ENCODE measurements at regions not wholly inside any gene's neighbourhood (a gene's known extent, or its start where the extent isn't known, plus 50 kb on each side); places are given as distances from the start of the nearest gene placed in this dataset.

Small RNAs in the stretch of these regions (small RNA-seq; reads per million reads assigned to genes)
- gene AL078601.1 (ENCODE audit: insufficient read depth in 2 of 3, insufficient read length in 3 of 3, low read depth in 2 of 3, low replicate concordance in 1 of 3) (0 reads per million in 3 experiments), gene RF00019 (ENCODE audit: insufficient read depth in 2 of 3, insufficient read length in 3 of 3, low read depth in 2 of 3, low replicate concordance in 1 of 3) (0 reads per million in 3 experiments)

All from HepG2 (cell line).